GM19397 (cell line): ENCODE measurements at regions not wholly inside any gene's neighbourhood (a gene's known extent, or its start where the extent isn't known, plus 50 kb on each side); places are given as distances from the start of the nearest gene placed in this dataset.
"Not testable (repeated sequence)": the region's sequence is repeated elsewhere in the genome, so short reads cannot be mapped to it uniquely, and the experiment has no call there.

Experiments
- ATAC-seq: cut with Tn5 transposase; IDR thresholded peaks from one replicate; pipeline ENCODE4 v1.9.1; 2021; ENCODE audit warnings: mild to moderate bottlenecking, moderate library complexity; ENCODE audit not compliant: unreplicated experiment

DNA sequence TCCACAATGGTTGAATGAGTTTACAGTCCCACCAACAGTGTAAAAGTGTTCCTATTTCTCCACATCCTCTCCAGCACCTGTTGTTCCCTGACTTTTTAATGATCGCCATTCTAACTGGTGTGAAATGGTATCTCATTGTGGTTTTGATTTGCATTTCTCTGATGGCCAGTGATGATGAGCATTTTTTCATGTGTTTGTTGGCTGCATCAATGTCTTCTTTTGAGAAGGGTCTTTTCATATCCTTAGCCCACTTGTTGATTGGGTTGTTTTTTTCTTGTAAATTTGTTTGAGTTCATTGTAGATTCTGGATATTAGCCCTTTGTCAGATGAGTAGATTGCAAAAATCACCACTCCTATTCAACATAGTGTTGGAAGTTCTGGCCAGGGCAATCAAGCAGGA lies 287.6 kb upstream of the RASGRP1 start:
- not testable (repeated sequence) for ATAC-seq

DNA sequence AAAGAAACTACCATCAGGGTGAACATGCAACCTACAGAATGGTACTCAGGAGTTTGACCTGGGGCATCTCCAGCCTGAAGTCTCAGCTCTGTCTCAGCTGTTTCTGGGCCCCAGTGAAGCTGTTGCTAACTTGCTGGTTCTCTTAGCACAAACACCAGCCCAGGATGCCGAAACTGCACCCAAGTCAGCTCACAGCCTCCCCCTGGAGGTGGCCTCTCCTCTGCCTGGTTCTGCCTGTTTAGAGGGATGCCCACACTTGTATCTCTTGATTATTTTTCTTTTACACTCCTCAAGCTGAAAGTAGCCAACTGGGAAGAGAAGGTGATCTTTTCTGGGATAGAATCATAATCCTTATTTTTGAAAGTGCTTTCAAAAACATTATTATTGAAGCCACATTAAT lies 289.0 kb upstream of the RASGRP1 start:
- ATAC-seq = no peak

DNA sequence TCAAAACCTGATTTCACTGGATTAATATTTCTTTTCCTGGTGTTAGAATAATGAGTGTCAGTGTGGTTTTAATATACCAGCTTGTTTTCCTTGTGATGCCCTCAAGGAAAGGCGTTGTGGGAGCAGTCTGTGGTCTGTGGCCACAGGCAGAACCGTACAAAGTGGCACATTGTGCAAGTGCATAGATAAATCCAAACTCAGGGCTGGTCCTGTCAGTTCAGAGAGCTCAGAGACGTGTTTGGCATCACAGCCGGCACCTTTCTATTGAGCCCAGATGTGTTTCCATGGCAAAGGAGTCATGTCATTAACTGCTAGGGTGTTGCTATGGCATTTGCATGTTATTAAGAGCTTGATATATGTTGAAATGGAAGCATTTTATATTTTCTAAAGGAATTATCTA lies 289.9 kb upstream of the RASGRP1 start:
- ATAC-seq = no peak

DNA sequence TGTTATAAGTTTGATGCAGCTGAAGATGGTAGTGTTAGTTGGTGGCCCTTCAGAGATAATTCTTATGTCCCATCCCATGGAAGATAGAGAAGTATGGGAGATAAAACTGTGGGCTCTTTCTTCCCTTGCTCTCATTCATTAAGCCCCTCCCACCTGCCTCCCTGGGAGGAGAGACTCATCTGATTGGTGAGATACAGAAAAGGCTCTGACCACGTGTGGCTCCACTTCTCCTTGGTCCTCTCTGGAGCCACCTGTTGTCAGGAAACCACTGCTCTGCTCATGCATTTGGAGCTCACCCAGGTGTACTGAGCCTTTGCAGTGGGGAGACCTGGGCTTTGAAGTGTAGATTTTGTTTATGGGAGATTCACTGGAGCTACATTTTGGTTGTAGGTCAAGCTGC lies 293.2 kb upstream of the RASGRP1 start:
- ATAC-seq = no peak

DNA sequence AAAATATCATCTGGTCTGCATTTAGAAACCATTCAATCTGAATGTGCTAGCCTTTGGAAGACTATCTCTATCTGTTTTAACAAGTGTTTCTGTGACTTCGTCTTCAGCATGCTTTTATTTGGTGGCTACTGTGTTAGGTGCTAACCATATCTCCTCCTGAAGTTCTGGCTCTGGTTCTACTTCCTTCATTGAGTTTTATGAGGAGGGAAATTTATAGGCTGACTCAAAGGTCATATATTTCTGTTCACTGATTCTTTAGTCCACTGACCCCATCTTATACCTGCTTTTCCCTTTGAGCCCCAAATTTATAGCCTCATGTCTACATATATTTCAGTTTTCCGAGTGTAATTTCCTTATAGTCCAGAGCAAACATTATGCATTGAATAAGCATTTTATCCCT lies 295.0 kb upstream of the RASGRP1 start:
- ATAC-seq = no peak

DNA sequence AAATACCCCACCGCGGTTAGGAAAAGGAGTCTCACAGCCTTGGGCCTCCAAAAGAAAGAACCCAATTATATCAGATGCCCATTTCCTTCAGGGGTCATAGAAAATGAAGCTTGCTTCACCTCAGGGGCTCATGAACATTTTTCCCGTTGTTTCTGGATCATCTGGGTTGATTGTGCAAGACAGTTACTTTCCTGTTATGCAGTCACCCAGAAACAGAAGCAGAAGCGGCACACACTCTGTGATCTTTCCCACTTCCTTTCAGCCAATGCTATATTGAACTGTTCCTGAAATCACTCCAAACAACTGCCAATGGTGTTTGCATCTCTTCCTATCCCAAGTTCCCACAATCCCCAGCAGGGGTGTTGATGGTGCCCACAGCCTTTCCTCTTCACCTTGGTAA lies 295.6 kb upstream of the RASGRP1 start:
- ATAC-seq = no peak

DNA sequence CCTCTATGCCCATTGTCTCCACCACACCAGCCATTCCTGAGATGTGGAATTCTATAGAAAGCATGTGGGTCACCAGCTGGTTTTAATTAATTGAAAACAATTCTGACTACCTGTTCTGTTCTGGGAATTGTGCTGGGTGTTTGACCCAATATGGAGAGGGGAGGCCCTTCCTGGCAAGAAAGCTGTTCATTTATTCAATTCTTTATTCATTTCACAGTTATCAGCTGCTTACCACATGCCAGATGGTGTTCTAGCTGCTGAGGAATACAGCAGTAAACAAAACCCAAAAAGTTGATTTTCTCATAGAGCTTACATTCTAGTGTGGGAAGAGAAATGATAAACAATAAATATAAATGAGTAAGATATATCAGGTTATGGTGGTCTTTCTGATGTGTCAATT lies 296.1 kb upstream of the RASGRP1 start:
- ATAC-seq = no peak

DNA sequence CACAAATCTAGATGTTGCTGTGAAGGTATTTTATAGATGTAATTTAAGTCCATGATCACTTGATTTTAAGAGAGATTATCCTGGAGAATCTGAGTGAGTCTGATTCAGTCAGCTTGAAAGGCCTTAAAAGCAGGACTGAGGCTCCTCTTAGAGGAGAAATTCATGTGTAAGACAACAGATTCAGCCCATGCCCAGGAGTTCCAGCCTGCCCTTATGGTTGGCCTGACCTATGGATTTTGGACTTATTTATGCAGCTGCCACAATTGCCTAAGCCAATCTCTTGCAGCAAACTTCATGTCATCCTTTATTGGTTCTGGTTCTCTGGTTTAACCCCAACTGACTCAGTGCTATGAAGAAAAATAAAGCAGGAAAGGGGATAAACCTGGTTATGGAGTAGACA lies 296.5 kb upstream of the RASGRP1 start:
- ATAC-seq = no peak

DNA sequence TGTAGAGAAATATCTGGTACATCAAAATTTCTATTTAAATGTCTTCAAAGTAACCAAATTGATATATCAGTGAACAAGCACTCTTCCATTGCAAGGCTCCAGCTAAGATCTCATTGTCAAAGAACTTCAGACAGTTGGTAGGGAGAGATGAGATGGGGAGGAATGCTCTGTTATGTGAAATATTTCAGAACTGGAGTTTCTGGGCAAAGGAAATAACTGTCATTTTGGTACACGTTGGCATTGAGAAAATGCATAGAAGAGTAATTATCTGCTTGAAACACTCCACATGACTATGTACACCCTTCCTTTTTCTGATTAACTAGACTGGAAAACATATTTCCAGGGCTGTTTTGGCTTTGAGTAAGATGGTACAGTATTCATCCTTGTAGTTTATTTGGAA lies 297.5 kb upstream of the RASGRP1 start:
- no peak for ATAC-seq

DNA sequence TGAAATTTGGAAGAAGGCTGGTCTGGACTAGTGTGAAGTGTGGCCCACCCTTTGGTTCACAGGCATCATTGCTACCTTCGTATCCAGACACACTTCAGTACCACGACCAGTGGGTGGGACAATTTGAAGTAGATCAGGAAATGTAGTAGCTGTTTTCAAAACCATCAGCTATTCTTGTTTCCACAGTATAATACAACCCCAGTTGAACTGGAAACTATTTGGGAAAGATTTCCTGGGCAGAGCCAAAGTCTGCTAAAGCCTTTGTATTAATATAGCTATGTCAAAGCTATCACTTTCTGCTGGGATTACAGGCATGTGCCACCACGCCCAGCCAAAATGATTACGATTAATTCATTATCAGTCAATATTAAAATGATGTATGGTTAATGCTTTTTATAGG lies 298.8 kb upstream of the RASGRP1 start:
- ATAC-seq = no peak

DNA sequence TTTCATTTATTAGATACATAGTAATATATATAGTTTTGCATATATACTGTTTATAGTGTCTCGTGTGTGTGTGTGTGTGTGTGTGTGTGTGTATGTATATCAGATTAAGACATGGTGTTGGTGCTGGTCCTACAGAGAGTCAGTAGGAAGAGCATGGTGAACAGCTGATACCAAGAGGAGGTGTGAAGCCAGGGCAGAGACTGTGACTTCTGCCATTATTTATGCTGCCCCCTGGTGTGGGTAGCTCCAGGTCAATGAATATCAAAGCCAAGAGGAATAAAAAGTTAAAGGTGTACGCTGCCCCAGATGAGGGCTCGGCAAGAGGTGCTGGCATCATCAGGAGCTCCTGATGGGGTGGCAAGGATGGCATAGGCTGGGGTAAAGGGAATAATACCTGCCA lies 299.5 kb upstream of the RASGRP1 start:
- ATAC-seq = no peak

DNA sequence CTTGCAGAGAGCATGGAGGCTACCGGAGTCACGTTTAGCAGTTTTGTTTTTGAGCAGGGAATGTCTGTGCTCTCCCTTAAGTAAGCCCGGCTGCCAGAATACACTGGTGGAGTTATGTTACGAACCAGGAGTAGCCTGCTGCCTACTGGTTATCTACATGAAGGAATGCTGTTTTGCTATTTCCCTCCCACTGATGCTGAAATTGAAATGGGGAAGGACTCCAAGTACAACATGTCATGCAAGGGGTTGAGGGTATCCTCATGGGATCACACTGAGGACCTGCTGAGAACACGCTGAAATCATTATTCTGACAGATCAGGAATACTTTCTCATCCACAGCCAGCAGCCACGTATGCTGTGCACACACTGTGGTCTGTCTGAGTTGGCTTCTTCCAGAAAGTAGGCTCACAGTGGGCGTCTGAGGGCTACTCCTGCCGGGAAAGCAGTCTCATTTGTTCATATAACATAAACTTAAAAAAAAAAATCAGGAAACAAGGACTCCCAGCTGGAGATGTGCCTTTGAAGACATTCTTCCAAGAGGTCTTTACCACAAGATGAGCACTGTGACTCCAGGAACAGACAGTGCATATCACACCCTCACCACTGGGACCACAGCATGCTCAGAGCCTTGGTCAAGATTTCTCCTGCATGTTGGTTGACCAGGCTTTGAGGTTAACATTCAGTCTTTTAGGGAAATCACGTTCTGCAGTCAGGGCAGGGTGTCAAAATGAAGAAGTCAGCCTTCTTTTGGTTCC lies 300.4 kb upstream of the RASGRP1 start:
- no peak for ATAC-seq

DNA sequence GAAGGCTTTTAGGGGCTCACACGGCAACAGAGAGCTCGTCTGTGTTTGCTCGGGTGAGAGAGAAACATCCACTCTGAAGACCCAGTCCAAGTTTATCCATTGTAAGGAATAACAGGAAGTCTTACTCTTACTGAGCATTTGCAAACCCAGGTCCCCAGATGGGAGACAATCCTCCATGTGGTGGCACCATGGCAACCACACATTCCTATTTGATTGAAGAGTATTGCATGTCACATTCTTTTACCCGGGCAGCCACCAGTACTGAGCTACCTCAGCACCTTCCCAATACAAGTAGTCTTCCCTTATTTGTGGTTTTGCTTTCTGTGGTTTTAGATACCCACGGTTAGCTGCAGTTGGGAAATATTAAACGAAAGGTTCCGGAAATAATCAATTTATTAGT lies 302.9 kb upstream of the RASGRP1 start:
- no peak for ATAC-seq

DNA sequence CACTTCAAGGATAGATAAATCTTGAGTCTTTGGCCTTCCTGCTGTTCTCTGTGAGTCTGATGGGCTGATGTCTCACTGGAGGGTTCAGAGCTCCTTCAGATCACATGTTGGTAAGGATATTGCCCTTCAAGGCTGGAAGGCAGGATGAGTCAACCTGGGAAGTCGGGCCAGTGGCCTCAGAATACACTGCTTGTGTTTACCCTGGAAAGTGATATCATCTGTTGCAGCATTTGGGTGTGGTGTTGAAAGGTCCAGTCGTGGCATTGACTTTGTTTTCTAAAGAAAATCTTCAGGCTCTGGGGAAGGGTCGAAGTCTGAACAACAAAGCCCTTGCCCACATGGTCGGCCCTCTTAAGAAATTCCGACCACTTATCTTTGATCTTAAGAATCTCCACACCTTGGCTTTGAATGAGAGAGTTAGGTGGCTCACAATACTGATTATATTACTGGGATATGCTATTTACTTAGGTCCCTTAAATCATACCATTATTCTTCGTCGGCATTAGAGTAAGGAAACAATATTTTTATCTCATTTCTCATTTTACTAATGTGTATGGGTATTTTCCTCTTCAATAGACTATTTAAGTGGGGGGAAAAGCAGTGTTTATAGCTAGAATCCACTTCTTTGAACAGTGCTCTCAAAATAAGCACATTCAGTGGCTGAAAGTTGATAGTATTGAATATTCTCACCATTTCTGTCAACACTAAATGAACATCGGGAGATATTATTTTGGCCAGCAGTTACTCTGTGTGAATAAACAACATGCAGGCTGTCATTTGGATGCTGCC lies 303.9 kb upstream of the RASGRP1 start:
- no peak for ATAC-seq

DNA sequence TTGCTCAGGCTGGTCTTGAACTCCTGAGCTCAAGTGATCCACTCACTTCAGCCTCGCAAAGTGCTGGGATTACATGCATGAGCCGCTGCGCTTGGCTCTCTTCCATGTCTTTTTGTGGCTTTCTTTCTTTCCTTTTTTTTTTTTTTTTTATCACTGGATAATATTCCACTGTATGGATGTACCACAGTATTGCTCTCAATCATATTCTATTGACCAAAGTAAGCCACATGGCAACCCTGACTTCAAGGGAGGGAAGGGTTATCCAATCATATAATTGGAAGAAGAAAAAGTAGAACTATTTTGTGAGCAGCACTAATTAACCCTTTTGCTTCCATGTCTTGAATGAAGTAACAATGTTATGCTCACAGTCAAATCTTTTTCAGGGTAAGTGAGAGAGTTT lies 307.0 kb upstream of the RASGRP1 start:
- ATAC-seq = no peak

DNA sequence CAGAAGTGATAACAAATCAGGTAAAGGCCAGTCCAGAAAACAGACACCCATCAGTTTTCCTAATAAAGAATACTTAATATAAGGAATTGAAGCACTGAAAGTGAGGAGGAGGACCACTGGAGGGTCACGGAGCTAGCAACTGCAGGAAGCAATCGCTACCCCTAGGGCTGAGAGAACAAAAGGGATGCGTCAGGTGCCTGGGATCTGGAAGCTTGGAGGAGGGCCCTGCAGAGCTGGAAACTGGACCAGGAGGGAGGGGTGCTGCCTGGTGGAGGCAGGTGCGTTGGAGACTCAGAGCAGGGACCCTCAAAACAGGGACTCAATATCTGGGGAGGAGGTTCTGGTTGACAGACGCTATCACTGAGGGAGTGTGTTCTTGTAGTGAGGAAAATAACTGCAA lies 308.1 kb upstream of the RASGRP1 start:
- no peak for ATAC-seq

DNA sequence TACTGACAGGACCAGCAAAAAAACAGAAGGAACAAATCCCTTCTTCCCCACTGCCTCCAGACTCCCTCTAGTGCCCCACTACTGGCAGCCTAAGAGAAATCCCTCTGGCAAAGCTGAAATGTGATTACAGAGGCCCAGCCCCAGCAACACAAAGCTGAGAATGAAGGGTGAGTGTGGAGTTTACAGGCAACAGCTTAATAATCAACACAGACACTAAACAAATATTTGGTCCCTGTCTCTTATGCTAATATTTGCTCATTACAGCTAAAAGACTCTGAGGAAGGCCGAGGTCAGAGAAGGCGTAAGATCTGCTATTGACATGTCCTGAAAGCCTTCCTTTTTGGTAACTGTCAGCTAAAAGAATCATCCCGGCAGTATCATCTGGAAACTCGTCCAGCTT lies 308.5 kb upstream of the RASGRP1 start:
- no peak for ATAC-seq

DNA sequence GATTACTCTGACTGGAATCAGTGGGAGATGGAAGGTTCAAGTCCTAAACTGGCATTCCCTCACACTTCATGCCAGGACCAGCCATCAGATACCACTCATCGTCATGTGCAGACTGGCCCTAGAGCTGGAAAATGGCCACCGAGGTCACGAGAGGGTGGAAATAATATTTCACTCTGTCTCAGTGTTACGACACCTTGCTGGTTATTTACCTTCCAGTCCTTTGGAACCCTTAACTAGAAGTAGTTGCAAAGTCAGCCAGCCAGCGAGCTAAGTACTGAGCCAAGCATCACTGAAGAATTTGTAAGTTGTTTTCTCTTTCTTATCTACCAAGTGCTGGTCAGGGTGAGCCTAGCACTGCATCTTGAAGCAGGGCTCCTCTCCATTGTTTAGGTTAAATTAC lies 309.9 kb upstream of the RASGRP1 start:
- no peak for ATAC-seq

DNA sequence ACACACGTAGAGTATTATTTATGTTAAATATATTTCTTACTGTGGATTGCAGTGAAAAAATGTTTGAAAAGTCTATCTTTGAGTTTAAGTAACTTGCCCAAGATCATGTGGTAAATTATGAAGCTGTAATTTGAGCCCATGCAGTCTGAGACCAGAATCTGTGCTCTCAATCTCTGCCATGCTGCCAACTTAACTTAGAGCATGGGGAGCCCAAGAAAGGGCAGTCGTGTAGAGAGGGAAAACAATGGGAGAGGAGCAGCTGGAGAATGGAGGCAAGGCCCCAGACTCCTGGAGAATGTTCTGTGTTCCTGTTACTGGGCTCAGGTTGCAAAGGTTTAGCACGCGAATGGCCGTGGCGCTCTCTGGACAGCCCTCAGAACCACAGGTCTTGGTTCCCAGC lies 311.6 kb upstream of the RASGRP1 start:
- ATAC-seq = no peak

DNA sequence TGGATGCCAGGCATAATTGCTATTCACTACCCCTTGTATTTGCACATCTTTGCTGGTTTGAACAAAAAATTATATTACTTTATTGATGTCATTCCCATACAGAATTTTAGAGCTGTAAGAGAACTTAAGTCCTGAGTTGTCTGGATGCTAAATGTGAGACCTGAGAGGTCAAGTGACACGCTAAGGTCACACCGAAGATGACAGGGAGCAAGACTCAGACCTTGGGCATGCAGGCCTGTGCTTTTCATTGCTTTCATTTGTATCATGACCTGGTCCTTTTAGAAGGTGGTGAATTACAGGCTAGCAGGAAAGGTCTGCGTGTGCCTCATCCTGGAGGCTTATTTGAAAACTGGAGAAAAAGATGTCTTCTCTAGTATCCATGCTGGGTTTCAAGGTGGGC lies 312.0 kb upstream of the RASGRP1 start:
- ATAC-seq = no peak

DNA sequence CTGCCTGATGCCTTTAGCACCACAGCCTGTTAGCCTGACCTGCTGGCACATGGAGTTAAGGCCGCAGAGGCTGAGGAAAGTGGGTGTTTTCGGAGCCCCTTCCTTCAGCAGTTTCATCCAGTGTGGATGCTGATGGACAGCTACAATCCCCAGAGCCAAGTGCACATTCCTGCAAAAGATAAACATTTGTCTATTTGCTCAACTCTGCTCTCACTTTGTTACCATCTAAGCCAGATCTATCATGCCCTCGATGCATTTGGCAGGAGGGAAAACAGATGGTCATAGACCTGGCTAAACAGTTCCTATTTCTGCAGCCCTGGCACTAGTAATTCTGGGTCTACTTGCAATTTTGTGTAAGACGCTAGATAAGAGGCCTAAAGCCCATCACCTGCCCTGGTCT lies 312.9 kb upstream of the RASGRP1 start:
- no peak for ATAC-seq

DNA sequence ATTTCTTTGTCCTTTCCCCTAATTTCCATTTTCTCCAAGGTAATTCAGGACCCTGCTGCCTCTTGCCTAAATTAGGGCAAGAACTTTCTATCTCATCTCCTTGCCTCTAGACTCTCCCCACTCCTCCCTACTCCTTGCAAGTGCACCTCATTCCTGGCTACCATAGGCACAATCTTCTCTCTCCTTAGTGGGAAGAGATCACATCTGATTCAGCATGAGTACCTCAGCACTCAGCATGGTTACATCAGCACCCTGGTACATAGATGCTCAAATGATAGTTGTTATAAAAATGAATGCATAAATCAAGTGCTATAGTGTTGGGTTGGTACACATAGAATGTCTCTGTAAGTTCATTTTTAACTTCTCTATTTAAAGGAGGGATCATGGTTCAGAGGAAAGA lies 313.4 kb upstream of the RASGRP1 start:
- ATAC-seq = no peak

DNA sequence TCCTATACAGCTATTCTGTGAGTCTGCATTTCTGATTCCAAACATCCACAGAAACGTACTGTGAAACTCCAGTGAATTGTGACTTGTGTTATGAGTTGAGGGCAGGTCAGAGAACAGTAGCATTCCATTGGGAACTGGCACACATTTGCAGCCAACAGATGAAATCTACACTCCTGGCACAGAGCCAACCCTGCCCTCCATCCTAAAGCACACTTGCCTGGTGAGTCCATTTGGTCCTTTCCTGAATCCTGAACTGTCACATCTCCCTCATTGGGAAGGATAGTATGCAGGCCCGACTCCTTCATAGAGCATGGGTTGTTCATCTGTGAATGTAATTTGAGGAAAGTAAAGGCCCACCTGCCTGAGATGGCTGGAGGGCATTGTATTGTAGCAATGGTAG lies 314.3 kb upstream of the RASGRP1 start:
- ATAC-seq = no peak
